HEK293 (cell line): ENCODE measurements at regions not wholly inside any gene's neighbourhood (a gene's known extent, or its start where the extent isn't known, plus 50 kb on each side); places are given as distances from the start of the nearest gene placed in this dataset.

Experiments used
- CTCF ChIA-PET: fragments of 350-600 bp; formaldehyde crosslinking; extraction: SDS; loops from one replicate; lab custom pipeline; 2021; ENCODE audit warnings: antibody characterized with exemption; lab: Yijun Ruan, JAX
- POLR2A ChIA-PET: fragments of 300-600 bp; formaldehyde crosslinking; extraction: SDS; loops from one replicate; lab custom pipeline; 2020; ENCODE audit warnings: antibody characterized with exemption, inconsistent platforms; lab: Yijun Ruan, JAX
- H3K27ac ChIP-seq: fragments of 200-500 bp; sonication (Bioruptor generic); 2 replicates; pipeline ENCODE4 v1.5.1; 2014; ENCODE audit warnings: low read depth, low read length, control low read depth, inconsistent platforms; ENCODE audit errors: extremely low read depth
- H3K36me3 ChIP-seq, 2 experiments: fragments of 200-500 bp in 1 of 2; sonication (Bioruptor generic) in 1 of 2; 1 replicate in 1 of 2; 2 replicates in 1 of 2; pipeline ENCODE4 v1.5.1; 2014 to 2017; ENCODE audit warnings: inconsistent platforms in 2 of 2, low read length in 2 of 2; ENCODE audit not compliant: control insufficient read depth in 2 of 2, insufficient read depth in 1 of 2
- H3K4me1 ChIP-seq: fragments of 200-500 bp; sonication (Bioruptor generic); 2 replicates; pipeline ENCODE4 v1.5.1; 2014; ENCODE audit warnings: mild to moderate bottlenecking, low read length, inconsistent platforms; ENCODE audit not compliant: control insufficient read depth, insufficient read depth
- H3K4me3 ChIP-seq: 2 replicates; pipeline ENCODE4 v1.5.1; 2011; ENCODE audit warnings: low read depth, mild to moderate bottlenecking, control low read depth, low read length, moderate library complexity
- H3K9me3 ChIP-seq: fragments of 200-500 bp; sonication (Bioruptor generic); 2 replicates; pipeline ENCODE4 v1.5.1; 2014; ENCODE audit warnings: low read depth, low read length, inconsistent platforms; ENCODE audit not compliant: control insufficient read depth, insufficient read depth
- BCL11B ChIP-seq: fragments of 450-650 bp; formaldehyde crosslinking; IDR thresholded peaks from 2 replicates; pipeline ENCODE4 v1.5.1; 2016; ENCODE audit warnings: low read depth, missing biosample characterization, missing genetic modification characterization
- HIC1 ChIP-seq: fragments of 450-650 bp; formaldehyde crosslinking; IDR thresholded peaks from 2 replicates; pipeline ENCODE4 v1.5.1; 2016; ENCODE audit warnings: missing biosample characterization, missing genetic modification characterization
- RBAK ChIP-seq: fragments of 450-650 bp; formaldehyde crosslinking; IDR thresholded peaks from 2 replicates; pipeline ENCODE4 v1.5.1; 2016; ENCODE audit warnings: missing biosample characterization, missing genetic modification characterization
- SETDB1 ChIP-seq: IDR thresholded peaks from one replicate; pipeline ENCODE4 v1.6.1; 2017; ENCODE audit warnings: mild to moderate bottlenecking, low read length, moderate library complexity, mixed read lengths; ENCODE audit not compliant: insufficient read length
- SP3 ChIP-seq: fragments of 450-650 bp; formaldehyde crosslinking; IDR thresholded peaks from 2 replicates; pipeline ENCODE4 v1.5.1; 2016; ENCODE audit warnings: missing biosample characterization, missing genetic modification characterization
- TCF7L2 ChIP-seq: IDR thresholded peaks from 2 replicates; pipeline ENCODE4 v1.6.1; 2011; ENCODE audit warnings: low read depth, mild to moderate bottlenecking, inconsistent platforms, low read length, moderate library complexity, borderline replicate concordance
- ZBTB17 ChIP-seq: fragments of 450-650 bp; formaldehyde crosslinking; IDR thresholded peaks from 2 replicates; pipeline ENCODE4 v1.5.1; 2016; ENCODE audit warnings: missing biosample characterization, missing genetic modification characterization
- ZBTB20 ChIP-seq: fragments of 450-650 bp; formaldehyde crosslinking; IDR thresholded peaks from 2 replicates; pipeline ENCODE4 v1.5.1; 2016; ENCODE audit warnings: missing biosample characterization, missing genetic modification characterization
- ZBTB21 ChIP-seq: fragments of 450-650 bp; formaldehyde crosslinking; IDR thresholded peaks from 2 replicates; pipeline ENCODE4 v1.5.1; 2017; ENCODE audit warnings: missing biosample characterization, missing genetic modification characterization
- ZNF416 ChIP-seq: fragments of 450-650 bp; formaldehyde crosslinking; IDR thresholded peaks from 2 replicates; pipeline ENCODE4 v1.5.1; 2016; ENCODE audit warnings: missing biosample characterization, missing genetic modification characterization
- ZNF449 ChIP-seq: fragments of 450-650 bp; formaldehyde crosslinking; IDR thresholded peaks from 2 replicates; pipeline ENCODE4 v1.5.1; 2017; ENCODE audit warnings: missing biosample characterization, mild to moderate bottlenecking, missing genetic modification characterization, moderate library complexity
- ZNF549 ChIP-seq: fragments of 450-650 bp; IDR thresholded peaks from 2 replicates; pipeline ENCODE4 v1.5.1; 2018; ENCODE audit warnings: missing biosample characterization, missing genetic modification characterization, mild to moderate bottlenecking, inconsistent platforms, moderate library complexity
- ZNF629 ChIP-seq: fragments of 450-650 bp; formaldehyde crosslinking; IDR thresholded peaks from 2 replicates; pipeline ENCODE4 v1.5.1; 2017; ENCODE audit warnings: missing biosample characterization, missing genetic modification characterization
- ZNF645 ChIP-seq: fragments of 450-650 bp; formaldehyde crosslinking; IDR thresholded peaks from 2 replicates; pipeline ENCODE4; 2016; ENCODE audit warnings: missing biosample characterization, missing genetic modification characterization
- ZNF692 ChIP-seq: fragments of 450-650 bp; formaldehyde crosslinking; IDR thresholded peaks from 2 replicates; pipeline ENCODE4 v1.5.1; 2016; ENCODE audit warnings: missing biosample characterization, missing genetic modification characterization
- TF ChIP-seq, protein P1 (sequence below): fragments of 450-650 bp; formaldehyde crosslinking; optimal IDR thresholded peaks from 2 replicates; pipeline ENCODE3; 2016; ENCODE audit warnings: missing biosample characterization, mild to moderate bottlenecking, missing genetic modification characterization
- TF ChIP-seq, protein P2 (sequence below): fragments of 450-650 bp; formaldehyde crosslinking; IDR thresholded peaks from 2 replicates; pipeline ENCODE4 v1.5.1; 2016; ENCODE audit warnings: missing biosample characterization, missing genetic modification characterization, borderline replicate concordance

- H3K9me3 ChIP-seq = no peaks in the 10 kb centered on the region
- CTCF ChIA-PET = interaction anchor here (1.1 kb wide), 1 partner anchor 17 kb away, joined by 4 read pairs; no protein-coding TSS in a partner anchor
These were observed 967.3 kb downstream of the BCL11A start for GRCh38 chr2:59586176-59586575.

DNA sequence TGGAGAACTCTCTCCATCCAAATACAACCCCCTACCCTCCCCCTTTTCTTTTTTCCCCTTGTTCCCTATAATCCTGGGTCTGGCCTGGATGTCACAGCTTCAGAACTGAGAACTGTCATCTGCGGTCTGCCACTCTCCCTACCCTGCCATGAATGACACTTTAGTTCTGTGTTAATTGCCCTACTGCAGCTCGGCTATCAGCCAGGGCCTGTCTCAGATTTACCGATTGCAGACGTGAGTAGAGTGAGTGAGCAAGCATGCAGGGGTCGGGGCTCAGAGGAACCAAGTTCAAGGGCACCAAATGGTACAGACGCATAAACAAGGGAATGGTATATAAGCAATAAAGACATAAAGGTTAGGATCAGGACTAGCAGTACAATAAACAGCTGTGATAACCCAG, 967.8 kb downstream of the BCL11A start:
- no peaks in the 10 kb centered on the region for H3K36me3 ChIP-seq
- H3K27ac ChIP-seq = no peak overlapping the region
- H3K4me3 ChIP-seq = no peak overlapping the region
- H3K4me1 ChIP-seq = no peaks in the 10 kb centered on the region
- TF ChIP-seq, protein P1, sequence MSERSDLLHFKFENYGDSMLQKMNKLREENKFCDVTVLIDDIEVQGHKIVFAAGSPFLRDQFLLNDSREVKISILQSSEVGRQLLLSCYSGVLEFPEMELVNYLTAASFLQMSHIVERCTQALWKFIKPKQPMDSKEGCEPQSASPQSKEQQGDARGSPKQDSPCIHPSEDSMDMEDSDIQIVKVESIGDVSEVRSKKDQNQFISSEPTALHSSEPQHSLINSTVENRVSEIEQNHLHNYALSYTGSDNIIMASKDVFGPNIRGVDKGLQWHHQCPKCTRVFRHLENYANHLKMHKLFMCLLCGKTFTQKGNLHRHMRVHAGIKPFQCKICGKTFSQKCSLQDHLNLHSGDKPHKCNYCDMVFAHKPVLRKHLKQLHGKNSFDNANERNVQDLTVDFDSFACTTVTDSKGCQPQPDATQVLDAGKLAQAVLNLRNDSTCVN (tag by site-specific recombination) = no peak
- TF ChIP-seq ZNF629 (tag by site-specific recombination) = no peak
- TF ChIP-seq SP3 (tag by site-specific recombination) = no peak
- TF ChIP-seq ZBTB17 (tag by site-specific recombination) = peak; percentile 39; the same call in 1 of the 2 replicates
- no peak for TF ChIP-seq ZNF416 (tag by site-specific recombination)
- no peak for TF ChIP-seq HIC1 (tag by site-specific recombination)
- TF ChIP-seq ZNF449 = no peak
- ChIA-PET POLR2A (no interaction called here), CTCF (interaction anchor here (1.1 to 1.3 kb wide), 2 partner anchors 17 to 560 kb away, joined by 4 to 9 read pairs; no protein-coding TSS in a partner anchor)
- H3K9me3 ChIP-seq = no peaks in the 10 kb centered on the region

More at GRCh38 chr2:59586176-59586575, 967.3 kb downstream of the BCL11A start:
- Histone ChIP-seq H3K4me1 (no peaks in the 10 kb centered on the region), H3K4me3 (no peak overlapping the region), H3K27ac (no peak overlapping the region), H3K36me3 (no peaks in the 10 kb centered on the region)
- no peak for TF ChIP-seq ZBTB20
- no peak for TF ChIP-seq TCF7L2
- TF ChIP-seq, protein P2, sequence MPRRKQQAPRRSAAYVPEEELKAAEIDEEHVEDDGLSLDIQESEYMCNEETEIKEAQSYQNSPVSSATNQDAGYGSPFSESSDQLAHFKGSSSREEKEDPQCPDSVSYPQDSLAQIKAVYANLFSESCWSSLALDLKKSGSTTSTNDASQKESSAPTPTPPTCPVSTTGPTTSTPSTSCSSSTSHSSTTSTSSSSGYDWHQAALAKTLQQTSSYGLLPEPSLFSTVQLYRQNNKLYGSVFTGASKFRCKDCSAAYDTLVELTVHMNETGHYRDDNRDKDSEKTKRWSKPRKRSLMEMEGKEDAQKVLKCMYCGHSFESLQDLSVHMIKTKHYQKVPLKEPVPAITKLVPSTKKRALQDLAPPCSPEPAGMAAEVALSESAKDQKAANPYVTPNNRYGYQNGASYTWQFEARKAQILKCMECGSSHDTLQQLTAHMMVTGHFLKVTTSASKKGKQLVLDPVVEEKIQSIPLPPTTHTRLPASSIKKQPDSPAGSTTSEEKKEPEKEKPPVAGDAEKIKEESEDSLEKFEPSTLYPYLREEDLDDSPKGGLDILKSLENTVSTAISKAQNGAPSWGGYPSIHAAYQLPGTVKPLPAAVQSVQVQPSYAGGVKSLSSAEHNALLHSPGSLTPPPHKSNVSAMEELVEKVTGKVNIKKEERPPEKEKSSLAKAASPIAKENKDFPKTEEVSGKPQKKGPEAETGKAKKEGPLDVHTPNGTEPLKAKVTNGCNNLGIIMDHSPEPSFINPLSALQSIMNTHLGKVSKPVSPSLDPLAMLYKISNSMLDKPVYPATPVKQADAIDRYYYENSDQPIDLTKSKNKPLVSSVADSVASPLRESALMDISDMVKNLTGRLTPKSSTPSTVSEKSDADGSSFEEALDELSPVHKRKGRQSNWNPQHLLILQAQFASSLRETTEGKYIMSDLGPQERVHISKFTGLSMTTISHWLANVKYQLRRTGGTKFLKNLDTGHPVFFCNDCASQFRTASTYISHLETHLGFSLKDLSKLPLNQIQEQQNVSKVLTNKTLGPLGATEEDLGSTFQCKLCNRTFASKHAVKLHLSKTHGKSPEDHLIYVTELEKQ (tag by site-specific recombination) = no peak
- no peak for TF ChIP-seq BCL11B
- TF ChIP-seq ZNF645 = no peak
- no peak for TF ChIP-seq ZNF549
- TF ChIP-seq ZBTB21 (tag by site-specific recombination) = no peak
- TF ChIP-seq SETDB1 = no peak
- no peak for TF ChIP-seq RBAK (tag by site-specific recombination)
- TF ChIP-seq ZNF692 = no peak
- POLR2A ChIA-PET = no interaction called here
